Type B pancreatic cell (in vitro differentiated cells): ENCODE measurements at regions not wholly inside any gene's neighbourhood (a gene's known extent, or its start where the extent isn't known, plus 50 kb on each side); places are given as distances from the start of the nearest gene placed in this dataset.

Experiments
- DNase-seq: peaks from one replicate; pipeline ENCODE4 v3.0.0; 2021; ENCODE audit warnings: mixed read lengths; ENCODE audit not compliant: unreplicated experiment; ENCODE audit errors: extremely low spot score
- H3K27ac Mint-ChIP-seq: 2 replicates; pipeline ENCODE4 v1.8.0; 2021; ENCODE audit warnings: mild to moderate bottlenecking, mixed read lengths
- H3K27me3 Mint-ChIP-seq: 2 replicates; pipeline ENCODE4 v1.8.0; 2021; ENCODE audit warnings: mixed read lengths
- H3K36me3 Mint-ChIP-seq: 2 replicates; pipeline ENCODE4 v1.8.0; 2021; ENCODE audit warnings: mixed read lengths
- H3K4me1 Mint-ChIP-seq: one replicate; pipeline ENCODE4 v1.8.0; 2021; ENCODE audit warnings: mixed read lengths; ENCODE audit not compliant: unreplicated experiment
- H3K4me3 Mint-ChIP-seq: 2 replicates; pipeline ENCODE4 v1.8.0; 2021; ENCODE audit warnings: mild to moderate bottlenecking, mixed read lengths
- H3K9me3 Mint-ChIP-seq: 2 replicates; pipeline ENCODE4 v1.8.0; 2021; ENCODE audit warnings: mixed read lengths
- CTCF ChIP-seq: fragments of 200-600 bp; sonication (generic); conservative IDR thresholded peaks from 2 replicates; pipeline ENCODE4 v1.5.0; 2021; ENCODE audit warnings: antibody characterized with exemption, mild to moderate bottlenecking

- no peak for DNase-seq
- Mint-ChIP-seq H3K4me1 (peaks cover 16% of the 10 kb centered on the region), H3K27me3 (no peaks in the 10 kb centered on the region), H3K4me3 (no peak overlapping the region), H3K9me3 (no peaks in the 10 kb centered on the region), H3K27ac (no peak overlapping the region), H3K36me3 (no peaks in the 10 kb centered on the region)
- no peak for TF ChIP-seq CTCF
Measured at GRCh38 chr12:115261691-115262398, 577.9 kb upstream of the TBX3 start.

GRCh38 chr12:115260762-115261675 is 577.0 kb upstream of the TBX3 start:
- H3K27me3 Mint-ChIP-seq = no peaks in the 10 kb centered on the region
- TF ChIP-seq CTCF = no peak
- H3K4me3 Mint-ChIP-seq = no peak overlapping the region
- H3K36me3 Mint-ChIP-seq = no peaks in the 10 kb centered on the region
- H3K27ac Mint-ChIP-seq = no peak overlapping the region
- H3K4me1 Mint-ChIP-seq = peaks cover 16% of the 10 kb centered on the region
- DNase-seq = no peak
- no peaks in the 10 kb centered on the region for H3K9me3 Mint-ChIP-seq

- H3K36me3 Mint-ChIP-seq = no peaks in the 10 kb centered on the region
- H3K4me3 Mint-ChIP-seq = no peak overlapping the region
- no peak for TF ChIP-seq CTCF
- no peaks in the 10 kb centered on the region for H3K9me3 Mint-ChIP-seq
- no peaks in the 10 kb centered on the region for H3K27me3 Mint-ChIP-seq
- H3K4me1 Mint-ChIP-seq = peaks cover 16% of the 10 kb centered on the region
- no peak overlapping the region for H3K27ac Mint-ChIP-seq
- DNase-seq = no peak
Measured at GRCh38 chr12:115259968-115260747, 576.2 kb upstream of the TBX3 start.

- peaks cover 21% of the 10 kb centered on the region for H3K4me1 Mint-ChIP-seq
- no peak for TF ChIP-seq CTCF
- no peak overlapping the region for H3K4me3 Mint-ChIP-seq
- no peaks in the 10 kb centered on the region for H3K27me3 Mint-ChIP-seq
- no peaks in the 10 kb centered on the region for H3K9me3 Mint-ChIP-seq
- DNase-seq = no peak
- H3K27ac Mint-ChIP-seq = no peak overlapping the region
- H3K36me3 Mint-ChIP-seq = no peaks in the 10 kb centered on the region
Measured at GRCh38 chr12:115257791-115258190, 573.8 kb upstream of the TBX3 start.

GRCh38 chr12:115255962-115256361 is 572.0 kb upstream of the TBX3 start:
- H3K27me3 Mint-ChIP-seq = no peaks in the 10 kb centered on the region
- no peak overlapping the region for H3K4me3 Mint-ChIP-seq
- no peak for DNase-seq
- H3K9me3 Mint-ChIP-seq = no peaks in the 10 kb centered on the region
- no peak overlapping the region for H3K27ac Mint-ChIP-seq
- peaks cover 14% of the 10 kb centered on the region for H3K4me1 Mint-ChIP-seq
- H3K36me3 Mint-ChIP-seq = no peaks in the 10 kb centered on the region
- TF ChIP-seq CTCF = no peak
